ENCODE measurements at regions not wholly inside any gene's neighbourhood (a gene's known extent, or its start where the extent isn't known, plus 50 kb on each side); places are given as distances from the start of the nearest gene placed in this dataset.

DNA sequence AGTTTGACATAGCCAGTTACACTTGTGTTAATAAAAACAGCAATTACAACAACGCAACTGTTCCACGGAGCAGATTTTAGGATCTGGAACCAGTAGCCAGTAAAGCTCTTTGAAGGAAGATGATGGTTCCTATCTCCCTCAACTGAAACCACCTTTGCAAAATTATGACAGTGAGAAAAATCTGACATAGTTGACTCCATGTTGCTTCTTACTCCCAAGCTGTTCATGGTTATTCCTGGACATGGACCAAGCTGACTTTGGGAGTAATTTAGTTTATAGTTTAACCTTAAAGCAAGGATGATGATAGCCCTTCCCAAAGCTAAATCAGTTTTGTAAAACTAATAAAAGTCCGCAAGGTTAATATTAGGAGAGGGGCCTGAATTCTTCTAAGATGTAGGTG is 518.0 kb upstream of the ZP4 start:
- Histone ChIP-seq H3K4me3 (ENCODE audit: low read length) (no peak overlapping the region), H3K36me3 (ENCODE audit: insufficient read depth, low read length) (no peaks in the 10 kb centered on the region)
- POLR2A ChIA-PET, result no interaction called here

DNA sequence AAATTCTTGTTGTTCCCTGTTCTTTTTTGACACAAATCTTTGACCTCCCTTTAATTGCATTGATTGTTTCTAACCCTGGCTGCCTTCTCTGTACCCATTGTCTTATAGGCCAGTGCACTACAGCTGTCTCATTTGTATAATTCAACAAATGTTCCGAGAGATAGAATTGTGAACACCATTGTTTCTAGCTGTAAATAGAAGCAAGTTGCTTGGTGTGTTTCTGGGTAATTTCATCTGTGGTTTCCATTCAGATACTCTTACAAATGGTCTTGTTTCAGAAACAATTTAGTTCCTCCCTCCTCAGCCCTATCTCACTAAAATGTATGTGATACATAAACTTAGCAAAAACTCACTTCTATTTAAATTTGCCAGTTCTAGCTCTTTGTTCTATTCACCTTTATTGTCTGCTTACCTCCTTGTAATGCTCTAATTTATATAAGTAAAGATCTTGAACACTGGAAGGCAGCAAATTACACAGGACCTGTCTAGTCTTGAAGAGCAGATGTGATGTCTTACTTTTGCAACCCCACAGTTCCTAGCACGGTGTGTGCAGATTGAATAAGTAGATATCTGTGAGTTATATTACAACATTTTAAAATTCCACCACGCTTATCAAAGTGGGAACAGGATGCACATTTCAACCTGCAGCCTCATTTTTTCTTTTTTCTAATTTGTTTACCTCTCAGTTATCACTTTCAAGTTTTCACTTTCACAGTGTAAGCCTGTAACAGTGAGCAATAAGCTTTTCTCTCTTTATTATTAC is 515.6 kb upstream of the ZP4 start:
- Mint-ChIP-seq H3K36me3 (no peaks in the 10 kb centered on the region), H3K27ac (no peak overlapping the region), H3K4me1 (no peaks in the 10 kb centered on the region), H3K4me3 (no peak overlapping the region), H3K27me3 (no peaks in the 10 kb centered on the region), H3K9me3 (peaks cover 0 to 17% (median 10%) of the 10 kb centered on the region in 5 donors)
- Histone ChIP-seq H3K9me3 (ENCODE audit: low read length) (no peaks in the 10 kb centered on the region), H3K4me1 (ENCODE audit: insufficient read depth, low read length) (no peaks in the 10 kb centered on the region), H3K4me3 (ENCODE audit: low read length) (no peak overlapping the region), H3K27ac (ENCODE audit: low read depth, low read length) (no peak overlapping the region), H3K36me3 (ENCODE audit: insufficient read depth, low read length) (no peaks in the 10 kb centered on the region), H3K27me3 (ENCODE audit: insufficient read depth, low read length, poor library complexity, severe bottlenecking) (no peaks in the 10 kb centered on the region)
- ChIA-PET CTCF (no interaction called here), POLR2A (no interaction called here)
- no peak for DNase-seq

More for the DNA sequence above, 518.0 kb upstream of the ZP4 start:
- no peak overlapping the region for H3K27ac ChIP-seq (ENCODE audit: low read depth, low read length)
- no peaks in the 10 kb centered on the region for H3K4me1 ChIP-seq (ENCODE audit: insufficient read depth, low read length)
- peaks cover 3 to 11% (median 6%) of the 10 kb centered on the region in 5 donors for H3K9me3 Mint-ChIP-seq
- H3K36me3 Mint-ChIP-seq, result no peaks in the 10 kb centered on the region
- no peaks in the 10 kb centered on the region for H3K4me1 Mint-ChIP-seq
- H3K4me3 Mint-ChIP-seq, result no peak overlapping the region
- no peak overlapping the region for H3K27ac Mint-ChIP-seq
- no peak for DNase-seq
- H3K27me3 Mint-ChIP-seq, result no peaks in the 10 kb centered on the region
- CTCF ChIA-PET, result no interaction called here
- no peaks in the 10 kb centered on the region for H3K9me3 ChIP-seq (ENCODE audit: low read length)
- H3K27me3 ChIP-seq (ENCODE audit: insufficient read depth, low read length, poor library complexity, severe bottlenecking), result no peaks in the 10 kb centered on the region

DNA sequence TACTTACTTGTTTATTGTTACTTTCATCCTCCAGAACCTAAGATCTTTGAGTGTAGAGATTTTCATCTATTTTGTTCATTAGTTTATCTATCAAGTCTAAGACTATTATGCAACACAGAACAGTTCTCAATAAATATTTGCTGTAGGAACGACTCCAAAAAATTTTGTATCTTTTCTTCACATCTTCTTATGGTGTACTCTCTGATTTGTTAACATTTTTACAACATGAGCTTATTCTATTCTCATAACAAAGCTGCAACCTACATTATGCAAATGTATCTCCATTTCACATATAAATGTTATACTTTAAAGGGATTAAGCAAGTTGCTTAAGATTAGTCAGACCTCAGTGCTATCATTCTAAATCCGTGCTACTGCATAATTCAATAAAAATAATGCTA is 514.2 kb upstream of the ZP4 start:
- ChIA-PET CTCF (no interaction called here), POLR2A (no interaction called here)

DNA sequence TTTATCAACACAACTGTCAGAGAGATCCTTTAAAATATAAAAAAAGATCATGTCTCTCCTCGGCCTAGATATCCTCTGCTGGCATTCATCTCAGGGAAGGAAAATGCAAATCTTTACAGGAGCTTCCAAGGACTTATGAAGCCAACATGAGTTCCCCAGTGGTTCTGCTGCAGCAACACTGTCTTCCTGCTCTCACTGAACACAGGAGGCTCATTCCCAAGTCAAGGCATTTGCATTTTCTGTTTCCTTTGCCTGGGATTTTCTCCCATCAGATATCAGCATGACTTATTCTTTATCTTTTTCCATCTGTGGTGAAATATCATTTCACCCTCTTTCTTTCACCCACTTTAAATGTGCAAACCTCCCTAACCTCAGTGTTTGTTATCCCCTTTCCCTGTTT is 513.8 kb upstream of the ZP4 start:
- H3K27me3 ChIP-seq (ENCODE audit: insufficient read depth, low read length, poor library complexity, severe bottlenecking), result no peaks in the 10 kb centered on the region
- no peak overlapping the region for H3K27ac ChIP-seq (ENCODE audit: low read depth, low read length)
- H3K4me1 ChIP-seq (ENCODE audit: insufficient read depth, low read length), result no peaks in the 10 kb centered on the region
- Mint-ChIP-seq H3K36me3 (no peaks in the 10 kb centered on the region), H3K27ac (no peak overlapping the region), H3K4me1 (no peaks in the 10 kb centered on the region), H3K27me3 (no peaks in the 10 kb centered on the region), H3K4me3 (no peak overlapping the region), H3K9me3 (peaks cover 2 to 23% (median 9%) of the 10 kb centered on the region in 5 donors)
- no peaks in the 10 kb centered on the region for H3K9me3 ChIP-seq (ENCODE audit: low read length)
- H3K4me3 ChIP-seq (ENCODE audit: low read length), result no peak overlapping the region
- POLR2A ChIA-PET, result no interaction called here
- CTCF ChIA-PET, result no interaction called here
- H3K36me3 ChIP-seq (ENCODE audit: insufficient read depth, low read length), result no peaks in the 10 kb centered on the region
- DNase-seq, result no peak

More for the DNA sequence above, 514.2 kb upstream of the ZP4 start:
- Mint-ChIP-seq H3K27me3 (no peaks in the 10 kb centered on the region), H3K27ac (no peak overlapping the region), H3K36me3 (no peaks in the 10 kb centered on the region), H3K9me3 (peaks cover 2 to 18% (median 10%) of the 10 kb centered on the region in 5 donors), H3K4me3 (no peak overlapping the region), H3K4me1 (no peaks in the 10 kb centered on the region)
- H3K27ac ChIP-seq (ENCODE audit: low read depth, low read length), result no peak overlapping the region
- no peaks in the 10 kb centered on the region for H3K36me3 ChIP-seq (ENCODE audit: insufficient read depth, low read length)
- H3K4me3 ChIP-seq (ENCODE audit: low read length), result no peak overlapping the region
- no peaks in the 10 kb centered on the region for H3K9me3 ChIP-seq (ENCODE audit: low read length)
- DNase-seq, result no peak
- H3K27me3 ChIP-seq (ENCODE audit: insufficient read depth, low read length, poor library complexity, severe bottlenecking), result no peaks in the 10 kb centered on the region
- H3K4me1 ChIP-seq (ENCODE audit: insufficient read depth, low read length), result no peaks in the 10 kb centered on the region

DNA sequence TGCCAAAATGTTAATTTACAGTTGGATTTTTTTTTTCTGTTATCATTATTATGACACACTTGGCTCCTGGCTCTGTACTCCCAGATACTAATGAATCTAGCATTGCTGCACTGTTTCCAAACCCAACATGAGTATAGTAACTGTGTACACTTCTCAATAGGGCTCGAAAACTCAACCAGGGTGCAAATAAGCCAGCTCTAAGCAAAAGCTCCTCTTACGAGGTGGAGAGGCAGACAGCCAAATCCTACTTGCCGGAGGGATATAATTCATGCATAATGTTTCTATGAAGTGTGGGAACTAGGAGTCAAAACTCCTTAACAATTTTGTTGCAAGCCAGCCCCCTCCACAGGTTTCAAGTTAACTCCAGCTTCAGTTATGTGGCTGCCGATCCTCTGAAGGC is 510.4 kb upstream of the ZP4 start:
- Mint-ChIP-seq H3K4me1 (no peaks in the 10 kb centered on the region), H3K27me3 (no peaks in the 10 kb centered on the region), H3K9me3 (peaks cover 1 to 39% (median 8%) of the 10 kb centered on the region in 5 donors), H3K27ac (no peak overlapping the region), H3K4me3 (no peak overlapping the region), H3K36me3 (no peaks in the 10 kb centered on the region)
- ChIA-PET POLR2A (no interaction called here), CTCF (interaction anchor here (0.8 kb wide), 1 partner anchor 20 kb away, joined by 4 read pairs; no protein-coding TSS in a partner anchor)
- H3K9me3 ChIP-seq (ENCODE audit: low read length), result no peaks in the 10 kb centered on the region
- no peak for DNase-seq
- H3K4me3 ChIP-seq (ENCODE audit: low read length), result no peak overlapping the region
- no peaks in the 10 kb centered on the region for H3K4me1 ChIP-seq (ENCODE audit: insufficient read depth, low read length)
- H3K27me3 ChIP-seq (ENCODE audit: insufficient read depth, low read length, poor library complexity, severe bottlenecking), result no peaks in the 10 kb centered on the region
- no peaks in the 10 kb centered on the region for H3K36me3 ChIP-seq (ENCODE audit: insufficient read depth, low read length)
- no peak overlapping the region for H3K27ac ChIP-seq (ENCODE audit: low read depth, low read length)

DNA sequence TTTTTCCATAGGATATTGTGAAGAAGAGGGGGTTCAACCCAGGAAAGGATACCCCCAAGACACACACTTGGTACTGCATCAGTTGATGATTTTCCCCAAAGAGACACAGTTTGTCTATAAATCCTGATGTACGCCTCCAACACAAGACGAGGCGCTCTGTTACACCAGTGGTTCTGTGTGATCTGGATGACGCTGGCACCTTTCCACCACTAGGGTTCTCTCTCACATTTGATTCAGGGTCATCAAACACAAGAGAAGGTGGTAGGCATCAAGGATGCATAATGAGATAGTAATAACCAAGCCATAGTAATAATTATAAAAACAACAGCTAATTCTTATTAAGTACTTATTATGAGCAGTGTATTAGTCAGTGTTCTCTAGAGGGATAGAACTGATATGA is 508.8 kb upstream of the ZP4 start:
- Mint-ChIP-seq H3K27me3 (no peaks in the 10 kb centered on the region), H3K27ac (no peak overlapping the region), H3K4me1 (no peaks in the 10 kb centered on the region), H3K4me3 (no peak overlapping the region), H3K36me3 (no peaks in the 10 kb centered on the region), H3K9me3 (peaks cover 1 to 35% (median 10%) of the 10 kb centered on the region in 5 donors)
- CTCF ChIA-PET, result no interaction called here
- no peaks in the 10 kb centered on the region for H3K4me1 ChIP-seq (ENCODE audit: insufficient read depth, low read length)
- H3K4me3 ChIP-seq (ENCODE audit: low read length), result no peak overlapping the region
- no peak overlapping the region for H3K27ac ChIP-seq (ENCODE audit: low read depth, low read length)
- POLR2A ChIA-PET, result no interaction called here
- H3K36me3 ChIP-seq (ENCODE audit: insufficient read depth, low read length), result no peaks in the 10 kb centered on the region
- no peak for DNase-seq
- no peaks in the 10 kb centered on the region for H3K27me3 ChIP-seq (ENCODE audit: insufficient read depth, low read length, poor library complexity, severe bottlenecking)
- H3K9me3 ChIP-seq (ENCODE audit: low read length), result no peaks in the 10 kb centered on the region

DNA sequence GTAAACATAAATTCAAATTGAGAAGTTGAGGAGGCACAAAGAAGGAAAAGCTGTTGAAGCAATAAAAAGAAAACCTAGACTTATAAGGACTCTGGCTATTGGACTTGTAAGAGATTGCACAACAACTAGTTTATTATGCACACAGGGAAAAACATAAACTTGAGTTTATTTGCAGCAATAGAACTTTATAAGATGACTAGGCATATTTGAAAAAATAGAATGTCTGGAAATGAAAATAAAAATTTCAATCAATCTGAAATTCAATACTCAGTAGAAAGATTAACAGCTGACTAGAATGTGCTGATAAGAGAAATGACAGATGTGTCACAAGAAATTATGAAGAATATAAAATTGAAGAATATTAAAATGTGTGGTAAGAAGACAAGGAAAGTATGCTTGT is 505.4 kb upstream of the ZP4 start:
- no peaks in the 10 kb centered on the region for H3K36me3 Mint-ChIP-seq
- no peaks in the 10 kb centered on the region for H3K27me3 ChIP-seq (ENCODE audit: insufficient read depth, low read length, poor library complexity, severe bottlenecking)
- no peak for DNase-seq
- ChIA-PET POLR2A (no interaction called here), CTCF (no interaction called here)
- H3K9me3 ChIP-seq (ENCODE audit: low read length), result no peaks in the 10 kb centered on the region
- no peaks in the 10 kb centered on the region for H3K36me3 ChIP-seq (ENCODE audit: insufficient read depth, low read length)
- no peaks in the 10 kb centered on the region for H3K27me3 Mint-ChIP-seq
- no peak overlapping the region for H3K27ac ChIP-seq (ENCODE audit: low read depth, low read length)
- H3K4me3 Mint-ChIP-seq, result no peak overlapping the region
- H3K9me3 Mint-ChIP-seq, result peaks cover 1 to 25% (median 14%) of the 10 kb centered on the region in 5 donors
- H3K4me1 ChIP-seq (ENCODE audit: insufficient read depth, low read length), result no peaks in the 10 kb centered on the region
- no peaks in the 10 kb centered on the region for H3K4me1 Mint-ChIP-seq
- H3K27ac Mint-ChIP-seq, result no peak overlapping the region
- no peak overlapping the region for H3K4me3 ChIP-seq (ENCODE audit: low read length)

DNA sequence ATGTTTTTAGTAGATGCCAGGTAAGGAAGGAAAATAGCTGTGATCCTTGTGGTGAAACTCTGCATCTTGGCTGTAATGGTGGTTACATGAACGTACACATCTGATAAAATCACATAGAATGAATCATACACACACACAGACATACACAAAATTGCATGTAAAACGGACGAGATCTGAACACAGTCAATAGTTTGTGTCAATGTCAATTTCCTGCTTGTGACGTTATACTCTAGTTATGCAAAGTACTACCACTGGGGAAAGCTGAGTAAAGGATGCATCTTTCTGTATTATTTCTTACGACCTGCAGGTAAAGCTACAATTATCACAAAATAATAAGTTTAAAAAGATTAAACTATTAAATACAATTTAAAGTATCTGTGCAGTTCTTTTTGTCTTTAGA is 493.7 kb upstream of the ZP4 start:
- H3K9me3 Mint-ChIP-seq, result peaks cover 0 to 14% (median 2%) of the 10 kb centered on the region in 5 donors
- H3K4me1 Mint-ChIP-seq, result no peaks in the 10 kb centered on the region
- H3K27me3 Mint-ChIP-seq, result peaks cover 0 to 2% of the 10 kb centered on the region in 2 donors
- Histone ChIP-seq H3K4me3 (ENCODE audit: low read length) (no peak overlapping the region), H3K36me3 (ENCODE audit: insufficient read depth, low read length) (no peaks in the 10 kb centered on the region), H3K9me3 (ENCODE audit: low read length) (no peaks in the 10 kb centered on the region), H3K27ac (ENCODE audit: low read depth, low read length) (no peak overlapping the region), H3K27me3 (ENCODE audit: insufficient read depth, low read length, poor library complexity, severe bottlenecking) (no peaks in the 10 kb centered on the region), H3K4me1 (ENCODE audit: insufficient read depth, low read length) (no peaks in the 10 kb centered on the region)
- POLR2A ChIA-PET, result no interaction called here
- DNase-seq, result no peak
- CTCF ChIA-PET, result no interaction called here
- no peak overlapping the region for H3K27ac Mint-ChIP-seq
- peaks cover 0 to 1% (median 0%) of the 10 kb centered on the region in 3 donors for H3K36me3 Mint-ChIP-seq
- H3K4me3 Mint-ChIP-seq, result no peak overlapping the region
